H9 (cell line): ENCODE measurements at regions not wholly inside any gene's neighbourhood (a gene's known extent, or its start where the extent isn't known, plus 50 kb on each side); places are given as distances from the start of the nearest gene placed in this dataset.

ENCODE experiments used
- DNase-seq: peaks from one replicate; pipeline ENCODE4 v3.0.0-alpha.2; 2017
- H2AFZ ChIP-seq: one replicate; pipeline ENCODE4 v1.6.1; 2013; ENCODE audit warnings: mild to moderate bottlenecking, low read length, control low read depth, moderate library complexity
- H2AK5ac ChIP-seq: 2 replicates; pipeline ENCODE4 v1.6.1; 2013; ENCODE audit warnings: low read length, control low read depth, mixed read lengths; ENCODE audit not compliant: insufficient read length
- H2BK120ac ChIP-seq: one replicate; pipeline ENCODE4 v1.6.1; 2013; ENCODE audit warnings: low read depth, mild to moderate bottlenecking, low read length, control low read depth, inconsistent platforms; ENCODE audit not compliant: poor library complexity, severe bottlenecking
- H2BK12ac ChIP-seq: 2 replicates; pipeline ENCODE4 v1.6.1; 2013; ENCODE audit warnings: low read length, control low read depth, mixed read lengths, low read depth; ENCODE audit not compliant: insufficient read length
- H2BK15ac ChIP-seq: 2 replicates; pipeline ENCODE4 v1.6.1; 2013; ENCODE audit warnings: low read depth, low read length, control low read depth
- H2BK20ac ChIP-seq: one replicate; pipeline ENCODE4 v1.6.1; 2013; ENCODE audit warnings: low read depth, mild to moderate bottlenecking, low read length, control low read depth, inconsistent platforms; ENCODE audit not compliant: poor library complexity, severe bottlenecking
- H2BK5ac ChIP-seq: 2 replicates; pipeline ENCODE4 v1.6.1; 2013; ENCODE audit warnings: low read length, control low read depth, mixed read lengths; ENCODE audit not compliant: insufficient read length
- H3K14ac ChIP-seq: 2 replicates; pipeline ENCODE4 v1.6.1; 2013; ENCODE audit warnings: low read length, control low read depth; ENCODE audit not compliant: insufficient read depth
- H3K18ac ChIP-seq: 2 replicates; pipeline ENCODE4 v1.6.1; 2013; ENCODE audit warnings: low read depth, mild to moderate bottlenecking, mixed read lengths, low read length, control low read depth; ENCODE audit not compliant: insufficient read length
- H3K23ac ChIP-seq: 2 replicates; pipeline ENCODE4 v1.6.1; 2013; ENCODE audit warnings: low read length, control low read depth, mixed read lengths, low read depth; ENCODE audit not compliant: insufficient read length
- H3K23me2 ChIP-seq: 2 replicates; pipeline ENCODE4 v1.6.1; 2013; ENCODE audit warnings: low read depth, mild to moderate bottlenecking, mixed read lengths, low read length, control low read depth; ENCODE audit not compliant: insufficient read length, poor library complexity, severe bottlenecking
- H3K27ac ChIP-seq: 2 replicates; pipeline ENCODE4 v1.5.1; 2013; ENCODE audit warnings: low read length, control low read depth, mixed read lengths, low read depth; ENCODE audit not compliant: insufficient read length
- H3K27me3 ChIP-seq: 2 replicates; pipeline ENCODE4 v1.6.1; 2013; ENCODE audit warnings: low read length, control low read depth, inconsistent platforms; ENCODE audit not compliant: insufficient read depth
- H3K4ac ChIP-seq: 2 replicates; pipeline ENCODE4 v1.6.1; 2013; ENCODE audit warnings: low read depth, mild to moderate bottlenecking, control low read depth, inconsistent platforms, low read length, moderate library complexity
- H3K4me1 ChIP-seq: 2 replicates; pipeline ENCODE4 v1.6.1; 2013; ENCODE audit warnings: low read length, control low read depth, inconsistent platforms; ENCODE audit not compliant: insufficient read depth
- H3K4me2 ChIP-seq: 2 replicates; pipeline ENCODE4 v1.6.1; 2013; ENCODE audit warnings: low read length, control low read depth, mixed read lengths; ENCODE audit not compliant: insufficient read length, insufficient read depth
- H3K56ac ChIP-seq: 2 replicates; pipeline ENCODE4 v1.6.1; 2013; ENCODE audit warnings: low read depth, mild to moderate bottlenecking, mixed read lengths, low read length, control low read depth; ENCODE audit not compliant: insufficient read length
- H3K79me1 ChIP-seq: 2 replicates; pipeline ENCODE4 v1.6.1; 2013; ENCODE audit warnings: low read depth, mild to moderate bottlenecking, moderate library complexity, low read length, control low read depth, inconsistent platforms; ENCODE audit not compliant: insufficient read depth, poor library complexity, severe bottlenecking
- H3K79me2 ChIP-seq: 2 replicates; pipeline ENCODE4 v1.6.1; 2013; ENCODE audit warnings: low read length, control low read depth, inconsistent platforms; ENCODE audit not compliant: insufficient read depth
- H3K9ac ChIP-seq: 2 replicates; pipeline ENCODE4 v1.6.1; 2013; ENCODE audit warnings: low read length, control low read depth, mixed read lengths; ENCODE audit not compliant: insufficient read length; ENCODE audit errors: extremely low read depth
- H3K9me3 ChIP-seq: one replicate; pipeline ENCODE4 v1.6.1; 2013; ENCODE audit warnings: low read depth, low read length, inconsistent platforms; ENCODE audit not compliant: control insufficient read depth
- H3T11ph ChIP-seq: one replicate; pipeline ENCODE4 v1.6.1; 2013; ENCODE audit warnings: mild to moderate bottlenecking, low read length, control low read depth, inconsistent platforms
- H4K20me1 ChIP-seq: one replicate; pipeline ENCODE4 v1.6.1; 2013; ENCODE audit not compliant: control insufficient read depth, insufficient read length, insufficient read depth
- H4K5ac ChIP-seq: 2 replicates; pipeline ENCODE4 v1.6.1; 2013; ENCODE audit warnings: low read depth, mild to moderate bottlenecking, mixed read lengths, low read length, control low read depth; ENCODE audit not compliant: insufficient read length
- H4K8ac ChIP-seq: replicated peaks from 2 replicates; pipeline ENCODE4 v1.6.1; 2013; ENCODE audit warnings: low read length, control low read depth, mixed read lengths, low read depth; ENCODE audit not compliant: insufficient read length
- H4K91ac ChIP-seq: 2 replicates; pipeline ENCODE4 v1.6.1; 2013; ENCODE audit warnings: low read depth, mild to moderate bottlenecking, moderate library complexity, mixed read lengths, low read length, control low read depth; ENCODE audit not compliant: insufficient read length
- H3K27ac Mint-ChIP-seq, 3 experiments: 2 replicates in 2 of 3; 3 replicates in 1 of 3; pipeline ENCODE4 v1.8.0; 2020 to 2021; ENCODE audit warnings: mixed read lengths in 3 of 3, mild to moderate bottlenecking in 1 of 3, moderate library complexity in 1 of 3
- H3K27me3 Mint-ChIP-seq: 2 replicates; pipeline ENCODE4 v1.8.0; 2021; ENCODE audit warnings: low read depth, mild to moderate bottlenecking, moderate library complexity, mixed read lengths
- H3K36me3 Mint-ChIP-seq, 3 experiments: 2 replicates in 2 of 3; 3 replicates in 1 of 3; pipeline ENCODE4 v1.8.0; 2020 to 2021; ENCODE audit warnings: low read depth in 3 of 3, mixed read lengths in 3 of 3; ENCODE audit not compliant: insufficient read depth in 1 of 3
- H3K4me1 Mint-ChIP-seq, 2 experiments: 2 replicates each; pipeline ENCODE4 v1.8.0; 2020; ENCODE audit warnings: mixed read lengths in 2 of 2
- H3K4me3 Mint-ChIP-seq, 2 experiments: 2 replicates in 1 of 2; 3 replicates in 1 of 2; pipeline ENCODE4 v1.8.0; 2020 to 2021; ENCODE audit warnings: mild to moderate bottlenecking in 2 of 2, mixed read lengths in 2 of 2, moderate library complexity in 1 of 2
- H3K9me3 Mint-ChIP-seq, 2 experiments: 2 replicates in 1 of 2; 3 replicates in 1 of 2; pipeline ENCODE4 v1.8.0; 2020; ENCODE audit warnings: mild to moderate bottlenecking in 2 of 2, mixed read lengths in 2 of 2, moderate library complexity in 1 of 2
- CTCF ChIP-seq: fragments of 200-600 bp; sonication (generic); conservative IDR thresholded peaks from 3 replicates; pipeline ENCODE4 v1.8.0; 2021; ENCODE audit warnings: antibody characterized with exemption, mild to moderate bottlenecking
- WGBS: extraction: QIAGEN DNeasy Blood & Tissue Kit; methylation state at CpG from one replicate; pipeline ENCODE4 v1.1.7; 2013; ENCODE audit warnings: missing lambda C conversion rate, low lambda C conversion rate, mixed read lengths; ENCODE audit not compliant: insufficient read length; ENCODE audit errors: extremely low coverage; 5-methylcytosine and 5-hydroxymethylcytosine counted together

- Histone ChIP-seq H2AFZ (no peak overlapping the region), H3K27ac (no peak overlapping the region)
These were observed 840.7 kb upstream of the ADAMTS5 start for GRCh38 chr21:27807596-27807995.

More at GRCh38 chr21:27807596-27807995, 840.7 kb upstream of the ADAMTS5 start:
- H3K4ac ChIP-seq: no peak overlapping the region
- no peak for TF ChIP-seq CTCF
- H4K91ac ChIP-seq: no peak overlapping the region
- no peak overlapping the region for H3K4me2 ChIP-seq
- Mint-ChIP-seq H3K4me1 (peaks cover 3 to 5% of the 10 kb centered on the region in 2 experiments; a peak in 2 of 4 replicates), H3K9me3 (no peaks in the 10 kb centered on the region), H3K27ac (no peak overlapping the region), H3K27me3 (no peaks in the 10 kb centered on the region), H3K4me3 (no peak overlapping the region), H3K36me3 (no peaks in the 10 kb centered on the region; a peak in 1 of 7 replicates)
- no peaks in the 10 kb centered on the region for H3K79me1 ChIP-seq
- WGBS: no CpG with 5 or more reads among the region's 4 CpGs
- no peak overlapping the region for H3K14ac ChIP-seq
- H4K8ac ChIP-seq: no peak overlapping the region
- no peak overlapping the region for H2BK5ac ChIP-seq
- H2BK15ac ChIP-seq: no peak overlapping the region
- H3K56ac ChIP-seq: no peak overlapping the region
- no peak overlapping the region for H2BK120ac ChIP-seq
- no peak for DNase-seq
- H4K5ac ChIP-seq: no peak overlapping the region
- no peak overlapping the region for H3K9ac ChIP-seq
- H2BK20ac ChIP-seq: no peak overlapping the region
- no peaks in the 10 kb centered on the region for H4K20me1 ChIP-seq
- no peaks in the 10 kb centered on the region for H3K23me2 ChIP-seq
- no peak overlapping the region for H3T11ph ChIP-seq
- H3K27me3 ChIP-seq: no peaks in the 10 kb centered on the region
- no peaks in the 10 kb centered on the region; the same call in 1 of the 2 replicates for H3K4me1 ChIP-seq
- no peak overlapping the region for H3K18ac ChIP-seq
- H3K79me2 ChIP-seq: no peaks in the 10 kb centered on the region
- no peak overlapping the region for H2BK12ac ChIP-seq
- no peak overlapping the region for H2AK5ac ChIP-seq
- no peak overlapping the region for H3K23ac ChIP-seq
- H3K9me3 ChIP-seq: no peaks in the 10 kb centered on the region
